ENCODE measurements at regions not wholly inside any gene's neighbourhood (a gene's known extent, or its start where the extent isn't known, plus 50 kb on each side); places are given as distances from the start of the nearest gene placed in this dataset.

DNA sequence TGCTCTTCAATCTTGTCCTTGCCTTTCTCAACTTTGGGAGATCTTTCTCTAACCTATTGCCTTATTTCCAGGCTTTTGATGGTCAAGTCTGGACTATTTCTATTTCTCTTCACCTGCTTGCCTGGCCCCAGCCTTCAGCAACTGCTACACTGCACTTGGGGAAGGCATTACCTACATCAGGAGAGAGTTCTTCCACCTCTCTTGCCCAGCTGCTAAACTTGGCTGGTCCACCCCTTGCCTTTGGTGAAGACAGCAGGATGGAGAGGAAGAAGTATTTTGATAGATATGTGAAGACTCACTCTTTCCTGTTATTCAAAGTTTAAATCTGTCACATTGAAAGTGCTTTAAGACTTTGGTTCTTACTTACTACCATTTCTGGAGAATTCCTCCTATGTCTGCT, 574.8 kb downstream of the ZPLD1 start:
- POLR2A ChIA-PET = no interaction called here
- TF ChIP-seq MAZ (IDR thresholded peaks at IDR 0.05; ENCODE audit: borderline replicate concordance, low read depth, low read length) (no peak), POLR2A (IDR thresholded peaks at IDR 0.05; ENCODE audit: low read length) (no peak), NFE2L2 (conservative IDR thresholded peaks at IDR 0.05; ENCODE audit: low read length) (no peak), RCOR1 (IDR thresholded peaks at IDR 0.05; ENCODE audit: low read depth, low read length) (no peak), CBX8 (IDR thresholded peaks at IDR 0.05) (no peak)
- no peaks in the 10 kb centered on the region for H3K9me3 ChIP-seq
- DNase-seq (ENCODE audit: low read depth in 1 of 2, low spot score in 1 of 2) = no peak
- no peak overlapping the region for H3K4me3 ChIP-seq
- no peak overlapping the region for H3K27ac ChIP-seq
- no peaks in the 10 kb centered on the region for H3K4me1 ChIP-seq
- no peak overlapping the region for H3K4me2 ChIP-seq
- ATAC-seq = no peak
- no peak for FAIRE-seq
- CTCF ChIA-PET = no interaction called here

DNA sequence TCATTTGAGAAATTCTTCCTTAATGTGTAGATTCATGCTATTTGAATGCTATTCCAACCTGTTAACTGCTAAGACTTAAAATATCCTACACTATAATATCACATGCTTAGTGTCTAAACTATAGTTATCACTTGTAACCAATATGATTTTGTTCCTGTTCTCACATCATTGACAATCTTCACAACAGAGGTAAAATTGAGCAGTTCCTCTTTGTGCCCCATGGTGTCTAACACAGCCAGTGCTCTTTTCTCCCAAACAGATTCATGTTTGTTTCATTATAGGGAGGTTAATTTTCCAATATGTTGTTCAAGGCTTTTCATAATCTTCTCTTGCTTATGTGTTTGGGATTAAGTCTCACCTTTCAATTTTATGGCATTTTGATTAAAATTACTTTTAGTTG, 591.1 kb downstream of the ZPLD1 start:
- no peak for DNase-seq (ENCODE audit: low read depth in 1 of 2, low spot score in 1 of 2)
- ChIA-PET POLR2A (no interaction called here), CTCF (no interaction called here)
- ATAC-seq = no peak
- no peak for FAIRE-seq
- Histone ChIP-seq H3K4me1 (no peaks in the 10 kb centered on the region), H3K9me3 (no peaks in the 10 kb centered on the region), H3K27ac (no peak overlapping the region), H3K4me2 (no peak overlapping the region), H3K4me3 (no peak overlapping the region)
- TF ChIP-seq PHF8 (IDR thresholded peaks at IDR 0.05; ENCODE audit: borderline replicate concordance, low read depth) (no peak), RNF2 (IDR thresholded peaks at IDR 0.05; ENCODE audit: borderline replicate concordance, low read depth) (no peak), KDM5A (IDR thresholded peaks at IDR 0.05) (no peak), ZNF302 (CRISPR knock-in tag; IDR thresholded peaks at IDR 0.05) (no peak)

DNA sequence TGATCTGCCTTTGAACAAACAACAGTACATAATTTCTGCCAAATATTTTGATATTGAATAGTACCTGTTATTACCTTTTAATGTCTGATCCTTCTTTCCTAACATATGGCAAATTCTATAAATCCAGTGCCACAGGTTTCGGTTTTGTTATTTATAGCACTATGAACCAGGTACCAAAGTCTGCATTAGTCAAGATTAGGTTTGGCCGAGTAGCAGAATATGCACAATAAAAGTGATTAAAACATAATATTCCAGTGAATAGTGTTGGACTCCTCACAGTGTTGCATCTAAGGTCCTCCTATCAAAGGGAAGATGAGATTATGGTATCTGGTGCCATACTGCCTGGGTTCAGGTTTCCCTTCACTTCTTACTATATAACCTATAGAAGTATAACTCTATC, 599.0 kb downstream of the ZPLD1 start:
- CTCF ChIA-PET = no interaction called here
- FAIRE-seq = no peak

DNA sequence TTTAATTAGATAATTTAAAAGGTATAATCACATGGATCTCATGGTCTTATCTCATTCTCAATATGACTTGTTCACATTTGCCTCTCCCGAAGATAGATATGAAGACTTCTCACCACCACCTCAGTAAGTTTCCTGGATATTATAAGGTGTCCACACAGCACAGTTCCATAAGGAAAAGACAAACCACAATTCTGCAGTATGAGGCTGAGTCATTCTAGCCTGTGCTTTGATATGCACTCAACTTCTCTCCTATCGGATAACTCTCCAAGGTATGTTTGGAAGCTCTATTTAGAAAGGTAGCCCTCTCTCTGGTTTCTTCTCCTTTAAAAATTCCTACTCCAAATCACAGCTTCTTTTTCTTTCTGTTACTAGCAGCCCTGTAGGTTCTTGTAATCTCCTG, 612.8 kb downstream of the ZPLD1 start:
- ATAC-seq (no peak), DNase-seq (ENCODE audit: low read depth in 1 of 2, low spot score in 1 of 2) (no peak), FAIRE-seq (no peak)
- Histone ChIP-seq H3K4me3 (no peak overlapping the region), H3K9me3 (no peaks in the 10 kb centered on the region), H3K27ac (no peak overlapping the region), H3K4me1 (0 out of 3 replicates have a peak, but pooled peaks cover 6% of the 10 kb centered on the region), H3K4me2 (peak overlapping the region; percentile 18; the same call in 1 of the 3 replicates)
- ChIA-PET CTCF (no interaction called here), POLR2A (no interaction called here)
- TF ChIP-seq KDM5A (IDR thresholded peaks at IDR 0.05) (no peak), POLR2AphosphoS2 (conservative IDR thresholded peaks at IDR 0.05; ENCODE audit: low read length) (no peak), ZNF302 (CRISPR knock-in tag; IDR thresholded peaks at IDR 0.05) (no peak), NPAS2 (CRISPR knock-in tag; IDR thresholded peaks at IDR 0.05; ENCODE audit: borderline replicate concordance) (no peak), RARB (CRISPR knock-in tag; IDR thresholded peaks at IDR 0.05) (no peak), HOXB13 (CRISPR knock-in tag; IDR thresholded peaks at IDR 0.05; ENCODE audit: low read depth) (no peak), FOXS1 (CRISPR knock-in tag; IDR thresholded peaks at IDR 0.05) (no peak), SMC3 (IDR thresholded peaks at IDR 0.05) (no peak), EP300 (IDR thresholded peaks at IDR 0.05) (no peak), EHF (CRISPR knock-in tag; IDR thresholded peaks at IDR 0.05) (no peak), HDAC2 (IDR thresholded peaks at IDR 0.05) (no peak), TFCP2L1 (CRISPR knock-in tag; IDR thresholded peaks at IDR 0.05) (no peak), CBX2 (IDR thresholded peaks at IDR 0.05; ENCODE audit: borderline replicate concordance, low read depth) (no peak), NR3C1 (IDR thresholded peaks at IDR 0.05) (no peak), PHF8 (IDR thresholded peaks at IDR 0.05; ENCODE audit: borderline replicate concordance, low read depth) (no peak)
- TF ChIP-seq, protein P1, sequence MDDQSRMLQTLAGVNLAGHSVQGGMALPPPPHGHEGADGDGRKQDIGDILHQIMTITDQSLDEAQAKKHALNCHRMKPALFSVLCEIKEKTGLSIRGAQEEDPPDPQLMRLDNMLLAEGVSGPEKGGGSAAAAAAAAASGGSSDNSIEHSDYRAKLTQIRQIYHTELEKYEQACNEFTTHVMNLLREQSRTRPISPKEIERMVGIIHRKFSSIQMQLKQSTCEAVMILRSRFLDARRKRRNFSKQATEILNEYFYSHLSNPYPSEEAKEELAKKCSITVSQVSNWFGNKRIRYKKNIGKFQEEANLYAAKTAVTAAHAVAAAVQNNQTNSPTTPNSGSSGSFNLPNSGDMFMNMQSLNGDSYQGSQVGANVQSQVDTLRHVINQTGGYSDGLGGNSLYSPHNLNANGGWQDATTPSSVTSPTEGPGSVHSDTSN (IDR thresholded peaks at IDR 0.05) = no peak
- TF ChIP-seq, protein P2, sequence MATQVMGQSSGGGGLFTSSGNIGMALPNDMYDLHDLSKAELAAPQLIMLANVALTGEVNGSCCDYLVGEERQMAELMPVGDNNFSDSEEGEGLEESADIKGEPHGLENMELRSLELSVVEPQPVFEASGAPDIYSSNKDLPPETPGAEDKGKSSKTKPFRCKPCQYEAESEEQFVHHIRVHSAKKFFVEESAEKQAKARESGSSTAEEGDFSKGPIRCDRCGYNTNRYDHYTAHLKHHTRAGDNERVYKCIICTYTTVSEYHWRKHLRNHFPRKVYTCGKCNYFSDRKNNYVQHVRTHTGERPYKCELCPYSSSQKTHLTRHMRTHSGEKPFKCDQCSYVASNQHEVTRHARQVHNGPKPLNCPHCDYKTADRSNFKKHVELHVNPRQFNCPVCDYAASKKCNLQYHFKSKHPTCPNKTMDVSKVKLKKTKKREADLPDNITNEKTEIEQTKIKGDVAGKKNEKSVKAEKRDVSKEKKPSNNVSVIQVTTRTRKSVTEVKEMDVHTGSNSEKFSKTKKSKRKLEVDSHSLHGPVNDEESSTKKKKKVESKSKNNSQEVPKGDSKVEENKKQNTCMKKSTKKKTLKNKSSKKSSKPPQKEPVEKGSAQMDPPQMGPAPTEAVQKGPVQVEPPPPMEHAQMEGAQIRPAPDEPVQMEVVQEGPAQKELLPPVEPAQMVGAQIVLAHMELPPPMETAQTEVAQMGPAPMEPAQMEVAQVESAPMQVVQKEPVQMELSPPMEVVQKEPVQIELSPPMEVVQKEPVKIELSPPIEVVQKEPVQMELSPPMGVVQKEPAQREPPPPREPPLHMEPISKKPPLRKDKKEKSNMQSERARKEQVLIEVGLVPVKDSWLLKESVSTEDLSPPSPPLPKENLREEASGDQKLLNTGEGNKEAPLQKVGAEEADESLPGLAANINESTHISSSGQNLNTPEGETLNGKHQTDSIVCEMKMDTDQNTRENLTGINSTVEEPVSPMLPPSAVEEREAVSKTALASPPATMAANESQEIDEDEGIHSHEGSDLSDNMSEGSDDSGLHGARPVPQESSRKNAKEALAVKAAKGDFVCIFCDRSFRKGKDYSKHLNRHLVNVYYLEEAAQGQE (IDR thresholded peaks at IDR 0.05) = no peak
- WGBS (ENCODE audit: missing lambda C conversion rate) = 15% methylated on average over 2 of the region's 2 CpGs

More for the DNA sequence above, 599.0 kb downstream of the ZPLD1 start:
- Histone ChIP-seq H3K9me3 (no peaks in the 10 kb centered on the region), H3K4me1 (no peaks in the 10 kb centered on the region), H3K4me3 (no peak overlapping the region), H3K4me2 (no peak overlapping the region), H3K27ac (no peak overlapping the region)
- no peak for TF ChIP-seq HOXB5 (CRISPR knock-in tag; IDR thresholded peaks at IDR 0.05)
- TF ChIP-seq SMC3 (IDR thresholded peaks at IDR 0.05) = no peak
- no peak for TF ChIP-seq RAD21 (conservative IDR thresholded peaks at IDR 0.05 in 1 of 2, IDR thresholded peaks at IDR 0.05 in 1 of 2)
- TF ChIP-seq SREBF2 (IDR thresholded peaks at IDR 0.05) = no peak
- no peak for TF ChIP-seq ZNF302 (CRISPR knock-in tag; IDR thresholded peaks at IDR 0.05)
- DNase-seq (ENCODE audit: low read depth in 1 of 2, low spot score in 1 of 2) (no peak), ATAC-seq (no peak)
- WGBS (ENCODE audit: missing lambda C conversion rate) = 29% methylated on average over 2 of the region's 2 CpGs
- POLR2A ChIA-PET = no interaction called here

Data from A549 (cell line).